ENCODE measurements at regions not wholly inside any gene's neighbourhood (a gene's known extent, or its start where the extent isn't known, plus 50 kb on each side); places are given as distances from the start of the nearest gene placed in this dataset.

DNA sequence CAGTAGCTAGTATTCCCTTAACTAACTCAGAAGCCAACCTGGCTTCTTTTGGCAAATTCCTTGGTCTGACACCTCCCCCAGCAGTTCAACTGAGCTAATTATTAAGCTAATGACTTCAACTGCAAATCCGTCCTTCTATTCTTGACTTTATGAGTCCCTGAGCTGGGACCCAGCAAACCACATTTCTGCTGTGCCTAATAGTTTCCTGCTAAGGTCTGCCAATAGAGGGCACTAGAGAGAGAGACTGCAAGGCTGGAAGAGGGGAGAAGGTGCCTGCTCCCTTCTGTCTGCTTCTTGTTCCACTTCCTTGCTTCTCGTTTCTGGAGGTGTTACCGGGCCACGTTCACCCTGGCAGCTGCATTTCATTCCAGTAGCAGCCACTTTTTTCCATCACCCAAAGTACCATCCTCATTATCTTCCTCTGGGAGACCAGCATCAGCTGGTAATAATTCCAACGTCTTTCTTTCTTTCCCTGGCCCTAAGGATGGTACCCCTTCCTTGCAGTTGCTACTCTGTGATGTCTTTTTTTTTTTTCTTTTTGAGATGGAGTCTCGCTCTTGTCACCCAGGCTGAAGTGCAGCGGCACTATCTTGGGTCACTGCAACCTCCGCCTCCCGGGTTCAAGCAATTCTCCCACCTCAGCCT, 352.0 kb downstream of the TNS1 start:
- DNase-seq: no peak

GRCh38 chr2:217650229-217650628, 352.6 kb downstream of the TNS1 start:
- DNase-seq: no peak

DNA sequence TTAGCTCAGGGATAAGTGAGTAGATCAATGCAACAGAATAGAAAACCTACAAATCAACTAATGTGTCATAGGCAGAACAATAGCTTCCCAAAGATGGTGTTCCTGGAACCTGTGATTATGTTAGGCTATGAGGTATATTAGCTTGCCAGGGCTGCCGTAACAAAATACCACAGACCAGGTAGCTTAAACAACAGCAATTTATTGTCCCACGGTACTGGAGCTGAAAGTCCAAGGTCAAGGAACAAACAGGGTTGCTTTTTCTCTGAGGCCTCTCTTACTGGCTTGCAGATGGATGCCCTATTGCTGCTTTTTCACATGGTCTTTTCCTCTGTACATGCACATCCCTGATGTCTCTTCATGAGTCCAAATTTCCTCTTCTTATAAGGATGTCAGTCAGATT, 354.9 kb downstream of the TNS1 start:
- no peak for DNase-seq

GRCh38 chr2:217647226-217647625, 355.6 kb downstream of the TNS1 start:
- no peak for DNase-seq

DNA sequence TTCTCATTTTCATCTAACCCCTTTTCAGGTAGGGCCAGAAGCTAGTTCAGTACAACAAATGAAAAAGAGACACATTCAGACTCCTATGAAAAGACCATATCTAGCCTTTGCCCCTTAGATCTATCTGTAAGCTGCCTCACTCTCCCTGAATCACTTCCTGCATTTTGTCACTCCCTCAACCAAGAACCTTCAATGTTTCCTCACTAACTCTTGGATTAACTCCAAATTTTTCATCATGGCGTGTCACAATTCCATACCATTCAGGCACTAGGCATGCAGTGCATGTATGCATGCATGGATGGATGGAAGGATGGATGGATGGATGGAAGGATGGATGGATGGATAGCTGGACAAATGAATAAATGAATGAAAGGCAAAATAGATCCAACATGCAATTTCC, 356.9 kb downstream of the TNS1 start:
- no peak for DNase-seq

DNA sequence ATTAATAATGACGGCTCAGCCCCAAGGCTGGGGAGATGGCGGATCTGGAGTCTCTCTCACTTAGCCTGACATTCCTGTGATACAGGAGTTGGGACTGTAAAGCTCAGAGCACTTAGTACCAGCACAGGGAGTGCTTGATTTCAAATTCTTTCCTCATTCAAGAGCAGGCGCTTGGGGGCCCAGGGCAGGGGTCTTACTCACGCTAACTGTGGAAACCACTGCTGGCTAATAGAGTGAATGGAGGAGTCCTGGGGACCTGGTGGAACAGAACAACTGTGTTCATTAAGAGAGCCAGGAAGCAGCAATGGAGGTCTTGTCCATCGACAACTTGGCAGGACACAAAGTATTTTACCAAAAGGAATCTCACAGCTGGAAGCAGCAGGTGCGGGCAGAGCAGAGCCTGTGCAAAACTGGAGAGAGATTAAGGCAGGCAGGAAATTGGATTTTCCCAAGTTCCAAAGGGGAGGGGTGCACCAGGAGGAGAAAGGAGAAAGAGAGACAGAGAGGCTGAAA, 358.9 kb downstream of the TNS1 start:
- no peak for DNase-seq

DNA sequence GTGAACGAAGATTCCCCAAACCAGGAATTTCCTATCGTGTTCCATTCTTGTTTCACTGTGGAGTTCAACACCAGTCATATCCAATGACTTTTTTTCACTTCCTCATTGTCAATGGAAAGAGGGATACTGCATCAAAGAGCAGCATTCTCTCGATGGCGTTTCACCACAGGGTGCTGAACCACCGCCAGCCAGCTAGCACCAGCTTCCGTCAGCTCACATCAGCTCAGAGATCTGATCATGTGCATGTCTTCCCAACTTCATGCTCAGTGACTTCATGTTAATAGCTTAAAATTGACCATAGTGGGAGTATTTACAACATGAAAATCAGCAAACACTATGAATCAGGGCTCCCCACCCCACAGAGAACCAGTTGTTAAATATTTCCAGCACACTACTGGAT, 359.9 kb downstream of the TNS1 start:
- DNase-seq: no peak

DNA sequence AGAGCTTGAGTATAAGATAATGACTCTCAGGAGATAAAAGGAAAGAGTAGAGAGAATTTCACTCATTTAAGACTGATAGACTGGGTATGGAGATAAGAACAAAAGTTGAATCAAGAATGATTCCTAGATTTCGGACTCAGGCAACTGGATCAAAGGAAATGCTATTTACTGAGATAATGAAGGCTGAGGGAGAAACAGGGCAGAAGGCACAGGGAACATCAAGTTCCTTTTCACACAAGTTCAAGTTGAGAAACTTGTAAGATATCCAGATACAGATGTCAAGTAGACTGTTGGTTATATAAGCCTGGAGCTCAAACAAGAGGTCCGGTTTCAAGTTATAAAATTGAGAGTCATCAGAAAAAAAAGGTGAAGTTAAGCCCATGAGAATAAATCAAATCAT, 360.8 kb downstream of the TNS1 start:
- no peak for DNase-seq

GRCh38 chr2:217639481-217639880, 363.3 kb downstream of the TNS1 start:
- DNase-seq: no peak

DNA sequence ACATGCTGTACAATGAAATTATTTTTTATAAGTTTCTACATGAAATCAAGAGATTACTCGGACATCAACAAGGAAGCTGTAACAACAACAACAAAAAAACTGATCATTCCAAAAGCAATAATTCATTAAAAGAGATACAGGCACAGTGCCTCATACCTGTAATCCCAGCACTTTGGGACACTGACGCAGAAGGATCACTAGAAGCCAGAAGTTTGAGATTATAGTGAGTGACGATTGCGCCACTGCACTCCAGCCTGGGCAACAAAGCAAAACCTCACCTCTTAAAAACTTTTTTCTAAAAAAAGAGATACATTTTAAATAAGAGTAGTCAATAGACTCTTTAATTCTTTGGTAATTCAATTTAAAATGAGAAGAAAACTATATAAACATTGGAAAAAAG, 364.3 kb downstream of the TNS1 start:
- no peak for DNase-seq

DNA sequence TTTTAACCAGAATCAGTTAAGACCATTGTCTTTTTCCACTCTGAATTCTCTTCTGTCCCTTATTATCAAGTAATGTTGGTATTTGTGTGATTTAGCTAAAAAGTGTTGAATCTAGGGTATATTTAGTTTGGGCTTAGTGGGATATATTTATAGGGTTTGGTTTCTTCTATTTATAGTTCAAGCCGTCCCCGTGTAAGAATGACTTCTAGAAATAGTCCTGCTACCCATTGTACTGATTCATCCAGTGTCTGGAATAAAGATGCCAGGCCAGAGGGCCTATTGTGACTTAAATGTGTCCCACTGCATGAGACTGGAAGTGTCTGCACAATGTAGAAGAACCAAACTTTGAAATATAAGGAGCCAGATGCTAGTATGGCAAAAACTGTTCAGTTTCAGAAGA, 364.8 kb downstream of the TNS1 start:
- DNase-seq: no peak

GRCh38 chr2:217636991-217637561, 365.7 kb downstream of the TNS1 start:
- no peak for DNase-seq

DNA sequence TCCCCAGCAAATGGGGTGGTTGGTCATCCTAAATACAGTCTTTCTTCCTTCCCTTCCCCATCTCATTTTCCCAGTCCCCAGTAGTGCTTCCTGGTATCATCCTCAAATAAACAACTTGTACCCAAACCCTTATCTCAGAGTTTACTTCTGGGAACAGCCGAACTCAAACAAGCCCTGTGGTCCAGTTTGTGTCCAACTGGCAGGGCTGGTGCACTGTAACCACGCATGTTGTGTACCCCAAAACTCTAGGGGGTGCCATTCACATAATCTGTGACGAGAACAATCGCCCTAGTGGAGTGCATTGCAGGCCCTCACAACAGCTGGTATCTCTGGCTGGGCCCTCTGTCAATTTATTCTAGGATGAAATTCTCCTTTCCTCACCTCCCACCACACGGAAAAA, 366.2 kb downstream of the TNS1 start:
- DNase-seq: no peak

GRCh38 chr2:217634871-217635270, 367.9 kb downstream of the TNS1 start:
- DNase-seq: no peak

- no peak for DNase-seq
These were observed 370.8 kb downstream of the TNS1 start for GRCh38 chr2:217632043-217632442.

GRCh38 chr2:217631115-217631514, 371.7 kb downstream of the TNS1 start:
- DNase-seq: no peak

DNA sequence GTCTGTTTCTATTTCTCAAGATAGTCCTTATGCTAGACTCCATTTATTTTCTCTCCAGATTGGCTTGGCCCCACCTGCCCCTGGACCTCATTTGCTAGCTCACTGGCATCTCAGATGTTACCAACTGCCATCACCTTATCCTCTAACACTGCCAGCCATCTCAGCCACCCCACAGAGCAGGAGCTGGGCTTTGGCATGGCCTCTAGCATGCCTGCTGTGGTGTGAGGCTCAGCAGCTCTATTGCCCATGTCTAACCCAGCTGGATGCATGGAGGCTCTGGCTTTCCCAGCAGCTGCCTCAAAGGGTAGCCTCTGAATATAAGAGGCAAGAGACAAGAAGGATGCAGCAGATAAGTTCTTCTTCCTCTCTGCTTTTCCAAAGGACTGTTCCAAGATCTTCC, 373.4 kb downstream of the TNS1 start:
- DNase-seq: no peak

DNA sequence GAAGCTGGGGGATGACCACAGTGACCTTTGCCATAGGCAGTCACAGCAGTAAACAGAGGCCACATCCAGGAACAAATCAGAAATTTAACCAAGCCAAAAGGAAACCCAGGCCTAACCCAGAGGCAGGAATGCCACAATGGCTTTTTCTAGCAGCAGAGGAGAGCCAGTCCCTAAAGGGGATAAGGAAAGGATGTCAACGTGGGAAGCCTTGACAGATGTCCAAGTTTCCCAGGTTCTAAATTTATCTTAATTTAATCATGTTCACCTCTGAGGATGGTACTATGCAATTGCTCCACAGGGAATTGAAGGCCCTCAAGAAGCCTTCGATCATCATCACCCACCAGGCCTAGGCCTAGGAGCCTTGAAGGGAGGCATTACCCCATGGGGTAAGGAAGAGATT, 374.7 kb downstream of the TNS1 start:
- no peak for DNase-seq

- DNase-seq: no peak
These were observed 375.9 kb downstream of the TNS1 start for GRCh38 chr2:217626926-217627325.

DNA sequence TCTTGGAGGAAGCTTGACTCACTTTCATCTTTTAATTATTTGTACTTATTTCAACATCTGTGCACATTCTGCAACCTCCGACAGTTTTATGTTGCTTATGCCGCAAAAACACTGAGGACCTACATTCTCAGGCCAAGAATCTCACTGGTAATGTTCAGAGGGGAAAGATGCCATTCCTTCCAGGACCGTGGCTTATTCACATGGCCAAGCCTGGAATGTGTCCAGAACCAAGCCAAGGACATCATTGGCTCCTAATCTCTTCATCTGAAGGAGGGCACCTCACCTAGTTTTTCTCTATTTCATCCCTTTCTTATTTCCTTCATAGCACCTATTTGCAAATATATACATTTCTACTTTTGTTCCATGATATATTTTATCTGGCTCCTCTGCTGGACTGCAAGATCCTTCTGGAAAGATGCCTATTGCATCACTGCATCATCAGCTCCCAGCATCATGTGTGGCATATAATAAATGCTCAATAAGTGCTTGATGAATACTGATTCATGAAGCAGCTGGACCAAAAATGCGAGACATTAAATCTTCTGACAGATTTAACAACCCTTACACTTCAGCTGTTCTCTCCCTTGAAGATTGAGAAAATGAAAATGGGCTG, 377.1 kb downstream of the TNS1 start:
- no peak for DNase-seq

DNA sequence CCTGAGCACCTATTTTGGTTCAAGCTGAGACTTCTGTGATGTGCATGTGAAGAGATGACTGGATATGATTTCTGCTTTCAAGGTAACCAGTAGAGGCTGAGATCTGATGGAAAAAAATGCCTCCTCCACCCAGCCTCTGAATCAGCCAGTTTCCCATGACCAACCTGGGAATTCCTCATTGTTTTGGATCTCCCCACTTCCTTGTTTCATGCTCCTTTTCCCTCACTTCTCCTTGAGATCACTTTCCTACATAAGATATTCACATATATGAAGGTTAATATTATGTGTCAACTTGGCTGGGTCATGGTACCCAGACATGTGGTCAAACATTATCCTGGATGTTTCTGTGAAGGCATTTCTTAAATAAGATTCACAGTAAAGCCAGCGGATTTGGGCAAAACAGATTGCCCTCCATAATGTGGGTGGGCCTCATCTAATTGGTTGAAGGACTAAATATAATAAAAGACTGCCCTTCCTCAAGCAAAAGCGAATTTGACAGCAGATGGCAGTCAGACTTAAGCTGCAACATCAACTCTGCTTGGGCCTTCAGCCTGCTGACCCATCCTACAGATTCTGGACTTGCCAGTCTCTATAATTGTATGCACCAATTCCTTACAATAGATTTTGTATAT, 379.4 kb downstream of the TNS1 start:
- no peak for DNase-seq

DNA sequence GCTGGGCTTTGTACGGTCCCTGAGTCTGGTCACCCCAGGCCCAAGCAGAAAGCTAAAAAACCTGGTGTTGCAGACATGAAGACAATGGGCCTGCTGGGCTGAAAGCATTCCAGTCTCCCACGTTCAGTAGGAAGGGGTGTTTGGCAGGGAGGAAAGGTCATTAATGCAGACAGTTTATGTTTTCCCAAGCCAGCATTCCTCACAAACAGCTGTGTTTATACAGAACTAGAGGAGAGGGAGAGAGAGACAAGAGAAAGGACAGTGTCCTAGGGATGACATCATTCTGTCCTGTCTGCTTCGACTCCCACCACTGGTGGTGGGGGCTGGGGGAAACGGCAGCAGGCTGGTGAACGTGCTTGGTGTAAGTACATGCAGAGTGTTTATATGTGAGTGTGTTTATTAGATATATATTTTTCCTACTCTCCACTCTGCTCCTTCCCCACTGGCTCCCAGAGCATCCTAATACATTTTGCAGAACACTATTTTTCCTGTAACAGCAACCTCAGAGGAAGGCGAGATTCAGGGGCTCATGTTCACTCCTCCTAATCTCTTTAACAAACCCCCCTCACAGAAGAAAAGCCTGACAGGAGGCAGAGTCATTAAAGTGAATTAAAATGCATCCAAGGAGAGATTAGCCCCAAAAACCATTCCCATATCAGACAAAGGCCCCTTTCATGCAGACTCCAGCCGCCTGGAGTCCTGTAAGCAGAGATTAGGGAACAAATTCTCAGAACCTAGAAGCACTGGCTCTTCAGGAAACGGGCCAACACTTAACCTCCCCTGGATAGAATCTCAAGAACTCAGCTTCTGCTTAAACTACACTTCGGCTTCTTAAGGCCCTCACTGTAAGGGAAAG, 380.4 kb downstream of the TNS1 start:
- DNase-seq: no peak

DNA sequence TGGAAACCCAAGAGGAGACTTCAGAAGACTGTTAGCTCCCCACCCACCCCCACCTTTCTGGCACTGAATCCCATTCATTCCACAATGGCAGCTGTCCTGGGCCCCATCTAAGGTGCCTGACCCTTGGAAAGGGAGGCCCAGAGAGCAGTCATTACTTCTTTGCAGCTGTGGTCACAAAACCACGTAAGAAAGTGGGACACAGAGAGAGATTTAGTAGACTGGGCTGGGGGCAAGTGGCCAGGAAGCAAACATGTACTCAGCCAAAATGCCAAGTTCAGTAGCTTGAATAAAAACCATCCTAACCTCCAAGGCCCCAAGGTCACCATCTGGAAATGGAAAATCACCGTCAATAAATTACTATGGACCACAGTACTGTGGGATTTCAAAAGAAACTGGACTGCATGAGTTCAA, 381.4 kb downstream of the TNS1 start:
- DNase-seq: no peak

Data from NCI-H1048 (cell line).